ENCODE measurements at regions not wholly inside any gene's neighbourhood (a gene's known extent, or its start where the extent isn't known, plus 50 kb on each side); places are given as distances from the start of the nearest gene placed in this dataset.

- TF ChIP-seq CTCF (conservative IDR thresholded peaks at IDR 0.05; ENCODE audit: low read length) (no peak), EZH2phosphoT487 (IDR thresholded peaks at IDR 0.05; ENCODE audit: borderline replicate concordance, low read depth, low read length) (no peak)
Observed at GRCh38 chr18:38887671-38888020, 1322.0 kb upstream of the CELF4 start.
